Adrenal gland (tissue), 9 donors: ENCODE measurements at regions not wholly inside any gene's neighbourhood (a gene's known extent, or its start where the extent isn't known, plus 50 kb on each side); places are given as distances from the start of the nearest gene placed in this dataset.

Experiments used
- DNase-seq, 7 donors: peaks; one replicate each; pipeline ENCODE4 v3.0.0-alpha.2; 2019 to 2020
- H3K27ac ChIP-seq, 5 donors: fragments of 200-600 bp; sonication (generic) in 4 of 5; 1 replicate in 3 of 5; 2 replicates in 2 of 5; pipeline versions ENCODE4 v1.5.1 to v1.8.0; 2016 to 2020; ENCODE audit warnings: mild to moderate bottlenecking in 1 of 5
- H3K27me3 ChIP-seq: fragments of 200-600 bp; 2 replicates; pipeline ENCODE4 v1.8.0; 2021
- H3K36me3 ChIP-seq, 2 donors: fragments of 200-600 bp; replicated peaks in 1 of 2; 1 replicate in 1 of 2; 2 replicates in 1 of 2; pipeline versions ENCODE4 v1.5.1 to v1.8.0; 2018 to 2022
- H3K4me1 ChIP-seq, 2 donors: fragments of 200-600 bp; replicated peaks in 1 of 2; 1 replicate in 1 of 2; 2 replicates in 1 of 2; pipeline versions ENCODE4 v1.5.1 to v1.8.0; 2018 to 2021
- H3K4me3 ChIP-seq, 4 donors: fragments of 200-600 bp; sonication (generic) in 3 of 4; one replicate each; pipeline ENCODE4 v1.5.1; 2016 to 2018
- H3K9me3 ChIP-seq, 3 donors: fragments of 200-600 bp; sonication (generic) in 1 of 3; replicated peaks in 1 of 3; 1 replicate in 2 of 3; 2 replicates in 1 of 3; pipeline versions ENCODE4 v1.5.1 to v1.8.0; 2016 to 2021
- CTCF ChIP-seq, 6 experiments: fragments of 450-650 bp in 4 of 6; fragments of 200-600 bp in 2 of 6; sonication (generic) in 1 of 6; IDR thresholded peaks; 1 replicate in 5 of 6; 2 replicates in 1 of 6; pipeline versions ENCODE4 v1.5.1 to v1.8.0; 2016 to 2021; ENCODE audit warnings: antibody characterized with exemption in 6 of 6, mild to moderate bottlenecking in 2 of 6, moderate library complexity in 1 of 6
- POLR2A ChIP-seq, 2 donors: fragments of 450-650 bp; IDR thresholded peaks; one replicate each; pipeline ENCODE4 v1.6.1; 2017; ENCODE audit warnings: antibody characterized with exemption in 2 of 2, mild to moderate bottlenecking in 2 of 2, moderate library complexity in 1 of 2
- WGBS, 4 donors: extraction: QIAGEN DNeasy Blood & Tissue Kit in 2 of 4; methylation state at CpG; one replicate each; pipeline versions ENCODE4 v1.1.5 to v1.1.7; 2013 to 2017; 5-methylcytosine and 5-hydroxymethylcytosine counted together
- intact Hi-C, 2 donors: fragments of 100-400 bp; cut with DNase I; formaldehyde crosslinking; loops; one replicate each; pipeline versions ENCODE4 v1.14.1 to v1.15.0; 2022 to 2023
- donor health status: healthy with polysubstance abuse.
- donor health status: Bipolar disorder and iron deficiency.
- donor health status: DM: yes; HTN: yes; CAD: no.
- donor health status: DM: no; HTN: no; CAD: no.
- donor health status: DM: no; HTN: no; CAD: no.

GRCh38 chr5:169450464-169450863 is 133.1 kb upstream of the SPDL1 start:
- H3K4me3 ChIP-seq, result no peak overlapping the region
- no peaks in the 10 kb centered on the region for H3K27me3 ChIP-seq
- H3K9me3 ChIP-seq, result peaks cover 0 to 5% (median 0%) of the 10 kb centered on the region in 3 donors
- DNase-seq, result peak in 1 of 7 donors; percentile 4
- no peaks in the 10 kb centered on the region for H3K36me3 ChIP-seq
- no peak overlapping the region for H3K27ac ChIP-seq
- WGBS, 4 donors, result 31 to 100% (median 49%) methylated on average over 1 of the region's 1 CpG
- no peak for TF ChIP-seq POLR2A (IDR thresholded peaks at IDR 0.05)
- TF ChIP-seq CTCF (IDR thresholded peaks at IDR 0.05), result no peak
- intact Hi-C loops, result no loop called here
- H3K4me1 ChIP-seq, result no peaks in the 10 kb centered on the region

- intact Hi-C loops, result no loop called here
- H3K36me3 ChIP-seq, result no peaks in the 10 kb centered on the region
- no peak for DNase-seq
- H3K4me1 ChIP-seq, result no peaks in the 10 kb centered on the region
- H3K4me3 ChIP-seq, result no peak overlapping the region
- H3K9me3 ChIP-seq, result no peaks in the 10 kb centered on the region
- H3K27ac ChIP-seq, result no peak overlapping the region
- no peak for TF ChIP-seq CTCF (IDR thresholded peaks at IDR 0.05)
- 94 to 98% (median 97%) methylated on average over 6 of the region's 6 CpGs for WGBS, 4 donors
- no peaks in the 10 kb centered on the region for H3K27me3 ChIP-seq
Observed at GRCh38 chr5:169448826-169449225, 134.7 kb upstream of the SPDL1 start.

DNA sequence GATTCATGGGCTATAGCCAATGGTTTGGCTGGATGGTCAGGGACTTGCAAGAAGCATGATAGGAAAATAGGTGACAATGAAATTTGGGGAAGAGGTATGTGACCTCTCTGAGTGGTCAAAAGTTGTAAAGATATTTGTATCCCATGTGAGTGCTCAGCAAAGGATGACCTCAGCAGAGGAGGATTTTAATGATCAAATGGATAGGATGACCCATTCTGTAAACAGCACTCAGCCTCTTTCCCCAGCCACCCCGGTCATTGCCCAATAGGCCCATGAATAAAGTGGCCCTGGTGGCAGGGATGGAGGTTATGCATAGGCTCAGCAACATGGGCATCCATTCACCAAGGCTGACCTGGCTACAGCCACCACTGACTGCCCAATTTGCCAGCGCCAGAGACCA is 138.4 kb upstream of the SPDL1 start:
- Histone ChIP-seq H3K27ac (no peak overlapping the region), H3K27me3 (no peaks in the 10 kb centered on the region), H3K4me1 (no peaks in the 10 kb centered on the region), H3K4me3 (no peak overlapping the region), H3K9me3 (no peaks in the 10 kb centered on the region), H3K36me3 (no peaks in the 10 kb centered on the region)
- TF ChIP-seq CTCF (IDR thresholded peaks at IDR 0.05) (no peak), POLR2A (IDR thresholded peaks at IDR 0.05) (no peak)
- no peak for DNase-seq
- 0 to 88% (median 58%) methylated on average over 1 to 2 of the region's 2 CpGs for WGBS, 4 donors
- intact Hi-C loops, result no loop called here

DNA sequence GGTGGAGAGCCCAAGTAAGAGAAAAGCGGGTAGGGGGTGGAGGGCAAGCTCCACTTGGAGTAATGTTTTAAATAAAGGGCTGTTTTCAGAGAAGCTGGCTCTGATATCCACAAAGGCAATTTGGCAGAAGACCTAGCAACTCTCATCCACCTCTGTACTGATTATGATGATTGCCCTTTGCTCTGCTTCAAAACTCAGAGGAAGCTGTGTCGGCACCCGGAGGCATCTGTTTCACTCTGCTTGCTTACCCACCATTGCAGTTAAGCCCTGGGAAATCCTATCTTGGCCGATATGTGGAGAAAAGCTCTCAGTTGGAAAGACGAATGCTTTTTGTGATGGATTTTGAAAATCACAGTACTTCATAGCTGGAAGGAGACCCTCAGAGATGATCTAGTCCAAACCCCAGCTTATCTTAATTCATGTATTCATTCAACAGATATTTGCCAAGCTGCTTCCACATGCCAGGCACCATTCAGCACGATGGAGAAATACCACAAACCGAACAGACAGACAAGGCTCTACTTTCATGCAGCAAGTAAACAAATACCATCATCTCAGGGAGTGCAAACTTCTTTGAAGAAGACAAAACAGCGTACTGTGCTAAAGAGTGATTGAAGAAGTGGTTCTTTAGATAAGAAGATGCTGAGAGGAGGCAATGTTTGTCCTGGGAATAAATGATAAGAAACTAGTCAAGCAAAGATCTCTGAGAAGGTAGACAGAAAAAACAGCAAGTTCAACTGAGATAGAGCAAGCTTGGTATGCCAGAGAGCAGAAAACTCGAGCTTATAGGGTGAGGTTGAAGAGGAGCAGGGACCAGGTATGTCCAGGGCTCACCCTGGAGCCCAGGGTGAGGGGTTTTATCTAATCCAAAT is 140.4 kb upstream of the SPDL1 start:
- Histone ChIP-seq H3K36me3 (no peaks in the 10 kb centered on the region), H3K9me3 (no peaks in the 10 kb centered on the region), H3K27ac (no peak overlapping the region), H3K4me3 (no peak overlapping the region), H3K27me3 (no peaks in the 10 kb centered on the region), H3K4me1 (no peaks in the 10 kb centered on the region)
- intact Hi-C loops, result no loop called here
- 65 to 74% (median 67%) methylated on average over 9 of the region's 9 CpGs for WGBS, 4 donors
- no peak for DNase-seq
- TF ChIP-seq CTCF (IDR thresholded peaks at IDR 0.05) (no peak), POLR2A (IDR thresholded peaks at IDR 0.05) (no peak)
